ENCODE measurements at regions not wholly inside any gene's neighbourhood (a gene's known extent, or its start where the extent isn't known, plus 50 kb on each side); places are given as distances from the start of the nearest gene placed in this dataset.

GRCh38 chr10:120398180-120398579 is 58.8 kb upstream of the PLPP4 start:
- no peak for TF ChIP-seq EZH2 (IDR thresholded peaks at IDR 0.05; ENCODE audit: borderline replicate concordance, insufficient read depth, low read depth, low read length, poor library complexity, severe bottlenecking)
- no peak for TF ChIP-seq CTCF (IDR thresholded peaks at IDR 0.05)
